Testis (tissue), 2 donors: ENCODE measurements at regions not wholly inside any gene's neighbourhood (a gene's known extent, or its start where the extent isn't known, plus 50 kb on each side); places are given as distances from the start of the nearest gene placed in this dataset.

Source experiments
- CTCF ChIP-seq, 3 experiments: fragments of 450-650 bp in 2 of 3; fragments of 200-600 bp in 1 of 3; sonication (generic) in 1 of 3; IDR thresholded peaks; one replicate each; pipeline ENCODE4 v1.5.1; 2016 to 2019; ENCODE audit warnings: antibody characterized with exemption in 3 of 3, mild to moderate bottlenecking in 2 of 3, moderate library complexity in 1 of 3
- POLR2A ChIP-seq: fragments of 450-650 bp; IDR thresholded peaks from one replicate; pipeline ENCODE4 v1.6.1; 2017; ENCODE audit warnings: antibody characterized with exemption, mild to moderate bottlenecking, moderate library complexity

GRCh38 chr19:30113186-30113585, 171.1 kb downstream of the URI1 start:
- TF ChIP-seq POLR2A (no peak), CTCF (IDR thresholded peaks at IDR 0.05) (no peak)
